Thyroid gland (tissue), 4 donors: ENCODE measurements at regions not wholly inside any gene's neighbourhood (a gene's known extent, or its start where the extent isn't known, plus 50 kb on each side); places are given as distances from the start of the nearest gene placed in this dataset.

ENCODE experiments used
- DNase-seq, 2 donors: peaks; one replicate each; pipeline ENCODE4 v3.0.0-alpha.2; 2019
- H3K27ac ChIP-seq, 3 donors: fragments of 200-600 bp; sonication (generic); 1 replicate in 2 of 3; 2 replicates in 1 of 3; pipeline ENCODE4 v1.5.1; 2016 to 2019; ENCODE audit warnings: mild to moderate bottlenecking in 1 of 3, moderate library complexity in 1 of 3
- H3K27me3 ChIP-seq: fragments of 200-600 bp; sonication (generic); one replicate; pipeline ENCODE4 v1.5.1; 2019
- H3K36me3 ChIP-seq, 2 donors: fragments of 200-600 bp; sonication (generic); one replicate each; pipeline ENCODE4 v1.5.1; 2016 to 2019
- H3K4me1 ChIP-seq, 2 donors: fragments of 200-600 bp; sonication (generic); one replicate each; pipeline ENCODE4 v1.5.1; 2017 to 2019
- H3K4me3 ChIP-seq, 3 donors: fragments of 200-600 bp; sonication (generic); replicated peaks in 1 of 3; 1 replicate in 2 of 3; 2 replicates in 1 of 3; pipeline ENCODE4 v1.5.1; 2016; ENCODE audit warnings: mild to moderate bottlenecking in 1 of 3
- H3K9me3 ChIP-seq: fragments of 200-600 bp; sonication (generic); one replicate; pipeline ENCODE4 v1.5.1; 2017
- POLR2A ChIP-seq, 2 donors: fragments of 450-650 bp; IDR thresholded peaks; one replicate each; pipeline ENCODE4 v1.6.1; 2017; ENCODE audit warnings: antibody characterized with exemption in 2 of 2, mild to moderate bottlenecking in 2 of 2, moderate library complexity in 1 of 2
- WGBS, 2 donors: methylation state at CpG; one replicate each; pipeline ENCODE4 v1.1.5; 2017; 5-methylcytosine and 5-hydroxymethylcytosine counted together
- intact Hi-C: fragments of 100-400 bp; cut with DNase I; formaldehyde crosslinking; loops from one replicate; pipeline ENCODE4 v1.15.1; 2023
- TF ChIP-seq, protein P1 (sequence below), 6 experiments: fragments of 200-600 bp in 3 of 6; fragments of 450-650 bp in 3 of 6; sonication (generic) in 3 of 6; IDR thresholded peaks; one replicate each; pipeline ENCODE4 v1.5.1; 2016 to 2019; ENCODE audit warnings: antibody characterized with exemption in 6 of 6, mild to moderate bottlenecking in 2 of 6, inconsistent platforms in 1 of 6, moderate library complexity in 1 of 6

DNA sequence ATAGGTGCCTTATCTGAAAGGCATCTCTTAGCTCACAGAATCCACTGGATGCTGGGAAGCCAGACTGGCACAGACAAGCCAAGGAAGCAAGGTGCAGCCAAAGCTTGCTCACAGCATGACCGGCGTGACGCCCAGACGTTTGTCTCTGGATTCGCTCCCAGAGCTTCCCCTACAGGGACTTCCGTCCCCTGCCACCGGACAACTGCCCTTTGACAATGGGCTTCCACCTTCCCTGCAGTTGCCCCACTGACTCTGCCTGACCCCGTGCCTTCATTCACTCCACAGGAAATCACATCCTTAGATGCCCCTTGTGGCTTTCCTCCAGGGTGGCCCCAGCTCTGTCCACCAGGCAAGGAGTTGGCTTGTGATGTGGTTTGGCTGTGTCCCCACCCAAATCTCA is 94.8 kb upstream of the CDH4 start:
- intact Hi-C loops = no loop called here
- Histone ChIP-seq H3K9me3 (no peaks in the 10 kb centered on the region), H3K36me3 (no peaks in the 10 kb centered on the region), H3K27me3 (no peaks in the 10 kb centered on the region), H3K4me3 (no peak overlapping the region), H3K27ac (no peak overlapping the region), H3K4me1 (no peaks in the 10 kb centered on the region)
- no peak for DNase-seq
- 90 to 93% methylated on average over 8 of the region's 8 CpGs for WGBS, 2 donors
- TF ChIP-seq, protein P1, sequence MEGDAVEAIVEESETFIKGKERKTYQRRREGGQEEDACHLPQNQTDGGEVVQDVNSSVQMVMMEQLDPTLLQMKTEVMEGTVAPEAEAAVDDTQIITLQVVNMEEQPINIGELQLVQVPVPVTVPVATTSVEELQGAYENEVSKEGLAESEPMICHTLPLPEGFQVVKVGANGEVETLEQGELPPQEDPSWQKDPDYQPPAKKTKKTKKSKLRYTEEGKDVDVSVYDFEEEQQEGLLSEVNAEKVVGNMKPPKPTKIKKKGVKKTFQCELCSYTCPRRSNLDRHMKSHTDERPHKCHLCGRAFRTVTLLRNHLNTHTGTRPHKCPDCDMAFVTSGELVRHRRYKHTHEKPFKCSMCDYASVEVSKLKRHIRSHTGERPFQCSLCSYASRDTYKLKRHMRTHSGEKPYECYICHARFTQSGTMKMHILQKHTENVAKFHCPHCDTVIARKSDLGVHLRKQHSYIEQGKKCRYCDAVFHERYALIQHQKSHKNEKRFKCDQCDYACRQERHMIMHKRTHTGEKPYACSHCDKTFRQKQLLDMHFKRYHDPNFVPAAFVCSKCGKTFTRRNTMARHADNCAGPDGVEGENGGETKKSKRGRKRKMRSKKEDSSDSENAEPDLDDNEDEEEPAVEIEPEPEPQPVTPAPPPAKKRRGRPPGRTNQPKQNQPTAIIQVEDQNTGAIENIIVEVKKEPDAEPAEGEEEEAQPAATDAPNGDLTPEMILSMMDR (IDR thresholded peaks at IDR 0.05) = no peak
- TF ChIP-seq POLR2A (IDR thresholded peaks at IDR 0.05) = no peak

GRCh38 chr20:61159957-61160686 is 91.9 kb upstream of the CDH4 start:
- Histone ChIP-seq H3K4me1 (no peaks in the 10 kb centered on the region), H3K27me3 (no peaks in the 10 kb centered on the region), H3K27ac (no peak overlapping the region), H3K36me3 (no peaks in the 10 kb centered on the region), H3K9me3 (no peaks in the 10 kb centered on the region), H3K4me3 (no peak overlapping the region)
- intact Hi-C loops = no loop called here
- DNase-seq = no peak
- WGBS, 2 donors = 49 to 59% methylated on average over 17 of the region's 17 CpGs
- TF ChIP-seq POLR2A (IDR thresholded peaks at IDR 0.05) = no peak
- TF ChIP-seq, protein P1 (IDR thresholded peaks at IDR 0.05) = no peak

DNA sequence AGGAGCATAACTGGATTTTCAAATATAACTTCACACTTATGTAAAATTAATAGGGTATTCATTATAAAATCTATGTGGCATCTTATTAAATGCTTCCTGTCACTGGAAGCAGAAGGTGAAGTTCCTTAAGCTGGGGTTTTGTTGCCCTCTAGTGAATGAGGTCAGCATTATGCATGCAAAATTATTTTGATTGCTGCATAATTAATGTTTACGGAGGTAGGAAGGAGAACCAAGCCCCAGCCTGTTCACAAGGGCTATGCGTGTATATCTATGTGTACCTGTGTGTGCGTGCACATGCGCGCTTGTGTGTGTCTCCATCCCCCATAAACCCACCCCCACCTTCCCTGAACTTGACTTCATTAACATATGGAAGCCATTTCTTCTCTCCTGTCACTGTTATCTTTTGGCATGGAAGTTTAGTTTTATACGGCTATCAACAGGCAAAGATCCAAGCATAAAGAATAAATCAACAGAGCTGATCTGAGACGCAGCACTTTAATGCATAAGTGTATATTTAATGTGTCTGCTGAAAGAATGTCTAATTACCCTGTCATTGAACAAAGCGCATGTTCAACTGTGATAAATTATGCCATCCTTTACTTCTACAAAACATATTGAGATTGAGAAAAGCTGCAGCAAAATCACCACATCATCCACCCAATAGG is 90.2 kb upstream of the CDH4 start:
- TF ChIP-seq, protein P1 (IDR thresholded peaks at IDR 0.05) = no peak
- no peak for TF ChIP-seq POLR2A (IDR thresholded peaks at IDR 0.05)
- DNase-seq = no peak
- H3K27me3 ChIP-seq = no peaks in the 10 kb centered on the region
- H3K36me3 ChIP-seq = no peaks in the 10 kb centered on the region
- WGBS, 2 donors = 70 to 82% methylated on average over 8 of the region's 8 CpGs
- H3K4me3 ChIP-seq = no peak overlapping the region
- no peak overlapping the region for H3K27ac ChIP-seq
- H3K4me1 ChIP-seq = no peaks in the 10 kb centered on the region
- H3K9me3 ChIP-seq = no peaks in the 10 kb centered on the region
- intact Hi-C loops = no loop called here

DNA sequence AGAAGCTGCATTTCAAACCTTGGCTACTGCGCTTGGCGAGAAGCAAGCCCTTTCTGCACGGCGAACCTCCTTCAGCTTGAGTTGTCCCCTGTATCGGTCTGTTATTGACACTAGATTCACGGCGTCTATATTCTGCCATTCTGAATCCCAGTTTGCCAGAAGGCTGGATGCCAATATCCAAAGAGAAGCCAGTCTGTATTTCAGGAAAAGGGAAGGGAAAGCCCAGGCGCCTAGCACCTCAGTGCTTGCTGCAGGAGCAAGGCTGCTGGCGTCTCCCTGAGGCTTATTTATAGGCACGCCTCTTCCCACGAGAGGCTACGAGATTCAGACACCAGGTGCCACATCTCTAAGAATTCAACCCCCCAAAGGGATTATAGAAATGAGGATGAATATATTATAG is 89.6 kb upstream of the CDH4 start:
- H3K4me3 ChIP-seq = no peak overlapping the region
- no peak overlapping the region for H3K27ac ChIP-seq
- TF ChIP-seq, protein P1 (IDR thresholded peaks at IDR 0.05) = no peak
- no peak for TF ChIP-seq POLR2A (IDR thresholded peaks at IDR 0.05)
- 72 to 77% methylated on average over 12 of the region's 12 CpGs for WGBS, 2 donors
- no peaks in the 10 kb centered on the region for H3K9me3 ChIP-seq
- H3K4me1 ChIP-seq = no peaks in the 10 kb centered on the region
- DNase-seq = no peak
- intact Hi-C loops = no loop called here
- H3K27me3 ChIP-seq = no peaks in the 10 kb centered on the region
- H3K36me3 ChIP-seq = no peaks in the 10 kb centered on the region

GRCh38 chr20:61163031-61163430 is 89.0 kb upstream of the CDH4 start:
- DNase-seq = no peak
- Histone ChIP-seq H3K27ac (no peak overlapping the region), H3K27me3 (no peaks in the 10 kb centered on the region), H3K4me1 (no peaks in the 10 kb centered on the region), H3K4me3 (no peak overlapping the region), H3K36me3 (no peaks in the 10 kb centered on the region), H3K9me3 (no peaks in the 10 kb centered on the region)
- TF ChIP-seq, protein P1 (IDR thresholded peaks at IDR 0.05) = no peak
- no peak for TF ChIP-seq POLR2A (IDR thresholded peaks at IDR 0.05)
- intact Hi-C loops = no loop called here
- WGBS, 2 donors = 72 to 77% methylated on average over 7 of the region's 7 CpGs
